Fibroblast of lung (primary cell): ENCODE measurements at regions not wholly inside any gene's neighbourhood (a gene's known extent, or its start where the extent isn't known, plus 50 kb on each side); places are given as distances from the start of the nearest gene placed in this dataset.

Source experiments
- CTCF ChIP-seq, 2 donors: IDR thresholded peaks in 1 of 2; conservative IDR thresholded peaks in 1 of 2; 1 replicate in 1 of 2; 2 replicates in 1 of 2; pipeline ENCODE4 v1.5.1; 2011 to 2012; ENCODE audit warnings: low read length in 2 of 2, control low read depth in 1 of 2, inconsistent platforms in 1 of 2, low read depth in 1 of 2, mild to moderate bottlenecking in 1 of 2
- EZH2 ChIP-seq: IDR thresholded peaks from 2 replicates; pipeline ENCODE4 v1.5.1; 2012; ENCODE audit warnings: low read length, control low read depth, mild to moderate bottlenecking; ENCODE audit errors: missing control alignments

- no peak for TF ChIP-seq EZH2
- no peak for TF ChIP-seq CTCF (conservative IDR thresholded peaks at IDR 0.05 in 1 of 2, IDR thresholded peaks at IDR 0.05 in 1 of 2; ENCODE audit: low read depth in 1 of 2, low read length in 2 of 2)
These were observed 172.8 kb downstream of the FAM181B start for GRCh38 chr11:82560836-82561235.
